Fibroblast of lung (primary cell): ENCODE measurements at regions not wholly inside any gene's neighbourhood (a gene's known extent, or its start where the extent isn't known, plus 50 kb on each side); places are given as distances from the start of the nearest gene placed in this dataset.

Source experiments
- CTCF ChIP-seq, 2 donors: IDR thresholded peaks in 1 of 2; conservative IDR thresholded peaks in 1 of 2; 1 replicate in 1 of 2; 2 replicates in 1 of 2; pipeline ENCODE4 v1.5.1; 2011 to 2012; ENCODE audit warnings: low read length in 2 of 2, control low read depth in 1 of 2, inconsistent platforms in 1 of 2, low read depth in 1 of 2, mild to moderate bottlenecking in 1 of 2
- EZH2 ChIP-seq: IDR thresholded peaks from 2 replicates; pipeline ENCODE4 v1.5.1; 2012; ENCODE audit warnings: low read length, control low read depth, mild to moderate bottlenecking; ENCODE audit errors: missing control alignments

GRCh38 chr6:163998496-163998895 lies 584.0 kb downstream of the QKI start:
- TF ChIP-seq CTCF (conservative IDR thresholded peaks at IDR 0.05 in 1 of 2, IDR thresholded peaks at IDR 0.05 in 1 of 2; ENCODE audit: low read depth in 1 of 2, low read length in 2 of 2) = no peak
- no peak for TF ChIP-seq EZH2
